Body of pancreas (tissue), 4 donors: ENCODE measurements at regions not wholly inside any gene's neighbourhood (a gene's known extent, or its start where the extent isn't known, plus 50 kb on each side); places are given as distances from the start of the nearest gene placed in this dataset.

ENCODE experiments used
- CTCF ChIP-seq, 7 experiments: fragments of 450-650 bp in 4 of 7; fragments of 200-600 bp in 3 of 7; sonication (generic) in 3 of 7; IDR thresholded peaks; one replicate each; pipeline ENCODE4 v1.5.1; 2016 to 2019; ENCODE audit warnings: antibody characterized with exemption in 7 of 7
- POLR2A ChIP-seq, 3 donors: fragments of 450-650 bp; IDR thresholded peaks; one replicate each; pipeline ENCODE4 v1.6.1; 2016; ENCODE audit warnings: antibody characterized with exemption in 3 of 3, mild to moderate bottlenecking in 2 of 3

DNA sequence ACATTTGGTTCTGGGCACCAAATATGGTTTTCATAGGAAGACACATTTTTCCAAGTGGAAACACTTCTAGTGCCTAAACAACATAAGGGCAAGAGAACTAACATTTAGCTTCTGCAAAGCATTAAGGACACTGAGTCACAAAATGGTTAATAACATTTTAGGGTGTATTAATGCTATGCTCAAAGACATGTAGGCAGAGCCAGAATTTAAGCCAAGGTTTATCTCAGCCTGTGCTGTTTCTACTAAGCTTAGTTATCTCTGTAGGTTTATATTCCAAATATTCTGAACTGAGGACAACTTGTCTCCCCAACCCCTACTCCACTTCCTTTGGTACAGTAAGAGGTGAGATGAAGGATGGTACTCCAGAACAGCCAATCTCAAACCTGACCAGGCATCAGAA is 54.1 kb upstream of the AKAP13 start:
- TF ChIP-seq CTCF (IDR thresholded peaks at IDR 0.05) = no peak
- TF ChIP-seq POLR2A (IDR thresholded peaks at IDR 0.05) = no peak
